HCT116 (cell line): ENCODE measurements at regions not wholly inside any gene's neighbourhood (a gene's known extent, or its start where the extent isn't known, plus 50 kb on each side); places are given as distances from the start of the nearest gene placed in this dataset.

ENCODE experiments used
- ATAC-seq: fragments of 200-7000 bp; cut with Tn5 transposase; 2 replicates; pipeline ENCODE4 v1.9.1; 2020; ENCODE audit warnings: mild to moderate bottlenecking, moderate library complexity
- BruUV-seq: library from RNA; stranded (reverse); fragments of 400-500 nt; replicated peaks from 2 replicates; lab custom pipeline; 2021; lab: Mats Ljungman, UMichigan
- CTCF ChIA-PET: fragments of 300-600 bp; sonication (Branson Sonifier 250); formaldehyde crosslinking; loops from one replicate; lab custom pipeline; 2021; ENCODE audit warnings: antibody characterized with exemption; lab: Charles Lee
- POLR2A ChIA-PET: fragments of 300-600, 350-600 bp; sonication (Branson Sonifier 250); formaldehyde crosslinking; loops from one replicate; lab custom pipeline; 2021; ENCODE audit warnings: antibody characterized with exemption; lab: Charles Lee
- RAD21 ChIA-PET, 2 experiments: fragments of 300-600 bp; sonication (Branson Sonifier 250); formaldehyde crosslinking; loops; one replicate each; lab custom pipeline; 2023; ENCODE audit warnings: low total read pairs in 2 of 2; ENCODE audit not compliant: uncharacterized antibody in 2 of 2, unreplicated experiment in 2 of 2, low non-redundant PET in 1 of 2; lab: Charles Lee
- DNase-seq: peaks from one replicate; pipeline ENCODE4 v3.0.0-alpha.2; 2010; ENCODE audit warnings: low read depth, low spot score
- H2AFZ ChIP-seq: fragments of 200-600 bp; shearing (Covaris generic), sonication (generic); 2 replicates; pipeline ENCODE4 v1.6.1; 2017; ENCODE audit warnings: low read depth, mixed run types, mixed read lengths, antibody characterized with exemption, low read length; ENCODE audit not compliant: poor library complexity, severe bottlenecking
- H3K27ac ChIP-seq: 2 replicates; pipeline ENCODE4 v1.5.1; 2012; ENCODE audit warnings: low read depth, low read length
- H3K27me3 ChIP-seq: fragments of 200-600 bp; sonication (generic); 2 replicates; pipeline ENCODE4 v1.6.1; 2016; ENCODE audit warnings: mixed run types, low read length, mixed read lengths; ENCODE audit not compliant: insufficient read depth
- H3K36me3 ChIP-seq, 2 experiments: fragments of 200-500 bp in 1 of 2; fragments of 200-600 bp in 1 of 2; sonication (Bioruptor generic) in 1 of 2; sonication (generic) in 1 of 2; 2 replicates each; pipeline versions ENCODE4 v1.5.1 to v1.6.1; 2014 to 2016; ENCODE audit warnings: low read length in 2 of 2, inconsistent platforms in 1 of 2, mixed read lengths in 1 of 2, mixed run types in 1 of 2; ENCODE audit not compliant: insufficient read depth in 2 of 2, control insufficient read depth in 1 of 2
- H3K4me1 ChIP-seq, 2 experiments: fragments of 200-600 bp in 1 of 2; sonication (generic) in 1 of 2; 2 replicates each; pipeline versions ENCODE4 v1.5.1 to v1.6.1; 2012 to 2017; ENCODE audit warnings: low read length in 2 of 2, inconsistent platforms in 1 of 2, mild to moderate bottlenecking in 1 of 2, mixed read lengths in 1 of 2, mixed run types in 1 of 2, moderate library complexity in 1 of 2; ENCODE audit not compliant: insufficient read depth in 2 of 2, control insufficient read depth in 1 of 2
- H3K4me2 ChIP-seq: fragments of 200-600 bp; sonication (generic); 2 replicates; pipeline ENCODE4 v1.6.1; 2017; ENCODE audit warnings: mixed run types, low read length, mixed read lengths
- H3K4me3 ChIP-seq, 2 experiments: fragments of 200-600 bp in 1 of 2; sonication (generic) in 1 of 2; replicated peaks in 1 of 2; 2 replicates each; pipeline ENCODE4 v1.5.1; 2011 to 2016; ENCODE audit warnings: low read length in 2 of 2, control low read depth in 1 of 2, low read depth in 1 of 2, mild to moderate bottlenecking in 1 of 2, mixed read lengths in 1 of 2, mixed run types in 1 of 2
- H3K79me2 ChIP-seq: fragments of 200-600 bp; sonication (generic); 2 replicates; pipeline ENCODE4 v1.6.1; 2017; ENCODE audit warnings: mild to moderate bottlenecking, mixed run types, low read length, moderate library complexity, mixed read lengths; ENCODE audit not compliant: insufficient read depth
- H3K9ac ChIP-seq: fragments of 200-600 bp; sonication (generic); 2 replicates; pipeline ENCODE4 v1.6.1; 2016; ENCODE audit warnings: low read length, mixed read lengths
- H3K9me2 ChIP-seq: fragments of 200-600 bp; sonication (generic), shearing (Covaris generic); 2 replicates; pipeline ENCODE4 v1.6.1; 2017; ENCODE audit warnings: mixed run types, mild to moderate bottlenecking, moderate library complexity; ENCODE audit not compliant: insufficient read depth
- H3K9me3 ChIP-seq, 2 experiments: fragments of 200-500 bp in 1 of 2; fragments of 200-600 bp in 1 of 2; sonication (Bioruptor generic) in 1 of 2; sonication (generic) in 1 of 2; 2 replicates each; pipeline ENCODE4 v1.6.1; 2014 to 2017; ENCODE audit warnings: low read length in 2 of 2, mixed read lengths in 2 of 2, inconsistent platforms in 1 of 2, low read depth in 1 of 2, mild to moderate bottlenecking in 1 of 2, mixed run types in 1 of 2, moderate library complexity in 1 of 2; ENCODE audit not compliant: control insufficient read depth in 1 of 2, insufficient read depth in 1 of 2
- H4K20me1 ChIP-seq: fragments of 200-600 bp; sonication (generic), shearing (Covaris generic); 2 replicates; pipeline ENCODE4 v1.6.1; 2017; ENCODE audit warnings: mixed run types, mild to moderate bottlenecking, moderate library complexity; ENCODE audit not compliant: insufficient read depth
- CBX3 ChIP-seq: IDR thresholded peaks from 2 replicates; pipeline ENCODE4 v1.6.1; 2012; ENCODE audit warnings: low read depth
- CEBPB ChIP-seq: IDR thresholded peaks from 2 replicates; pipeline ENCODE4 v1.6.1; 2012; ENCODE audit warnings: low read depth
- EGR1 ChIP-seq: IDR thresholded peaks from 2 replicates; pipeline ENCODE4 v1.6.1; 2012; ENCODE audit warnings: low read depth
- ELF1 ChIP-seq: IDR thresholded peaks from 2 replicates; pipeline ENCODE4 v1.6.1; 2012; ENCODE audit warnings: low read depth, borderline replicate concordance
- EZH2 ChIP-seq: fragments of 200-600 bp; sonication (generic); IDR thresholded peaks from 2 replicates; pipeline ENCODE4 v1.6.1; 2017; ENCODE audit warnings: antibody characterized with exemption, mixed run types
- EZH2phosphoT487 ChIP-seq: fragments of 200-600 bp; IDR thresholded peaks from 2 replicates; pipeline ENCODE4 v1.6.1; 2018; ENCODE audit warnings: antibody characterized with exemption, borderline replicate concordance
- FOSL1 ChIP-seq: IDR thresholded peaks from 2 replicates; pipeline ENCODE4 v1.6.1; 2012; ENCODE audit warnings: low read depth
- JUND ChIP-seq: IDR thresholded peaks from 2 replicates; pipeline ENCODE4 v1.6.1; 2012
- POLR2A ChIP-seq: IDR thresholded peaks from 2 replicates; pipeline ENCODE4 v1.7.0; 2011; ENCODE audit warnings: borderline replicate concordance; ENCODE audit not compliant: insufficient read depth, insufficient read length; ENCODE audit errors: extremely low read depth
- RAD21 ChIP-seq: IDR thresholded peaks from 2 replicates; pipeline ENCODE4 v1.6.1; 2012; ENCODE audit warnings: low read depth, mild to moderate bottlenecking
- SIN3A ChIP-seq: IDR thresholded peaks from 2 replicates; pipeline ENCODE4 v1.6.1; 2012; ENCODE audit warnings: low read depth
- SP1 ChIP-seq: IDR thresholded peaks from 2 replicates; pipeline ENCODE4 v1.6.1; 2012; ENCODE audit warnings: low read depth
- TCF7L2 ChIP-seq: IDR thresholded peaks from 2 replicates; pipeline ENCODE4 v1.7.0; 2011; ENCODE audit warnings: borderline replicate concordance, inconsistent platforms; ENCODE audit not compliant: insufficient read depth, insufficient read length; ENCODE audit errors: extremely low read depth
- ZFX ChIP-seq: fragments of 450-650 bp; IDR thresholded peaks from 2 replicates; pipeline ENCODE4 v1.6.1; 2017
- ZNF274 ChIP-seq: fragments of 200-500 bp; sonication (Bioruptor generic); IDR thresholded peaks from 2 replicates; pipeline ENCODE4 v1.6.1; 2014; ENCODE audit warnings: mild to moderate bottlenecking, low read depth, low read length, inconsistent platforms
- intact Hi-C: fragments of 100-400 bp; cut with micrococcal nuclease; formaldehyde crosslinking; loops from 2 replicates; pipeline ENCODE4 v1.10.0; 2022
- TF ChIP-seq, protein P1 (sequence below): IDR thresholded peaks from 2 replicates; pipeline ENCODE4 v1.6.1; 2011; ENCODE audit warnings: mild to moderate bottlenecking, low read length, moderate library complexity; ENCODE audit not compliant: insufficient replicate concordance; ENCODE audit errors: extremely low read depth
- TF ChIP-seq, protein P2 (sequence below): IDR thresholded peaks from 2 replicates; pipeline ENCODE4 v1.6.1; 2012
- TF ChIP-seq, protein P3 (sequence below), 3 experiments: fragments of 200-600 bp in 1 of 3; sonication (generic) in 1 of 3; IDR thresholded peaks in 2 of 3; conservative IDR thresholded peaks in 1 of 3; 2 replicates each; pipeline ENCODE4 v1.5.1; 2012 to 2017; ENCODE audit warnings: low read depth in 2 of 3, low read length in 2 of 3, antibody characterized with exemption in 1 of 3, borderline replicate concordance in 1 of 3, control low read depth in 1 of 3, mild to moderate bottlenecking in 1 of 3, mixed read lengths in 1 of 3, mixed run types in 1 of 3, moderate library complexity in 1 of 3; ENCODE audit not compliant: insufficient read depth in 1 of 3
- TF ChIP-seq, protein P4 (sequence below): IDR thresholded peaks from 2 replicates; pipeline ENCODE4 v1.6.1; 2012; ENCODE audit warnings: low read depth
- TF ChIP-seq, protein P5 (sequence below): IDR thresholded peaks from 2 replicates; pipeline ENCODE4 v1.6.1; 2012

DNA sequence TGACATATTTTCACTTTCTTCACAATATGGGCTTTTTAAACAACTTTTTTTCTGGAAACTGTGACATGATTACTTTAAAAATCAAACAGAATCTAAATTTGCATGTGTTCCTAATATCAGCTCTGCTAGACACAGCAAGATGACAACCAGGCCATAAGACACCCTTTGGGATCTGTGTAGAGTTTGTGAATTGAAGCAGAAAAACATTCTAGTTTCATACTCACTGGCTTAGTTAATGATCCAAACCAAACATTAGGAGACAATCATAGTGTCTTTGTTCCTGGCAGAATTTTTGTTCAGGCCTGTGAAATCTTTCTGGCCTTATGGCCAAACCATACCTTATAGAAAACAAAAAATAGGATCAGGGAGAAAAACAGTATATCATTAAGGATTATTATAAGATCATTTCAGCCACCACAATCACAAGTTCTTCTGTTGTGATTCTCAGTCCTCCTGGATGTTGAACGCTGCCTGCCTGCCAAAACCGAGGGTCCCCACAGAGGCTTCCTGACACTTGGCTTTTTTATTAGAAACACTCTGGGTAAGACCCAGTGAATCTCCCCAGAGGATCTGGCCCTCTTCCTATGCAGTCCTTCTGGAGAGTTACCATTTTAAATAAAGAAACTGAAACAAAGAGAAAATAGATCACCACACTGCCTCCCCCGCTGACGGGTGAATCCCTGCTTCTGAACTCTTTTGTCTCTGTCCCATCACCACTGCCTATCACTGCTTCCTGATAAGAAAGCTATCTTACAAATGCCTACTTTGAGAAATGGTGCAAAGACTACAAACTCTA is 79.2 kb upstream of the PPP1R3C start:
- Histone ChIP-seq H3K27ac (no peak overlapping the region), H3K4me1 (no peaks in the 10 kb centered on the region), H3K9ac (no peak overlapping the region), H4K20me1 (no peaks in the 10 kb centered on the region), H2AFZ (no peak overlapping the region), H3K36me3 (no peaks in the 10 kb centered on the region), H3K27me3 (no peaks in the 10 kb centered on the region), H3K4me2 (no peak overlapping the region), H3K4me3 (no peak overlapping the region), H3K9me3 (no peaks in the 10 kb centered on the region), H3K9me2 (no peaks in the 10 kb centered on the region), H3K79me2 (no peaks in the 10 kb centered on the region)
- TF ChIP-seq EZH2, result no peak
- TF ChIP-seq FOSL1, result no peak
- TF ChIP-seq, protein P1, sequence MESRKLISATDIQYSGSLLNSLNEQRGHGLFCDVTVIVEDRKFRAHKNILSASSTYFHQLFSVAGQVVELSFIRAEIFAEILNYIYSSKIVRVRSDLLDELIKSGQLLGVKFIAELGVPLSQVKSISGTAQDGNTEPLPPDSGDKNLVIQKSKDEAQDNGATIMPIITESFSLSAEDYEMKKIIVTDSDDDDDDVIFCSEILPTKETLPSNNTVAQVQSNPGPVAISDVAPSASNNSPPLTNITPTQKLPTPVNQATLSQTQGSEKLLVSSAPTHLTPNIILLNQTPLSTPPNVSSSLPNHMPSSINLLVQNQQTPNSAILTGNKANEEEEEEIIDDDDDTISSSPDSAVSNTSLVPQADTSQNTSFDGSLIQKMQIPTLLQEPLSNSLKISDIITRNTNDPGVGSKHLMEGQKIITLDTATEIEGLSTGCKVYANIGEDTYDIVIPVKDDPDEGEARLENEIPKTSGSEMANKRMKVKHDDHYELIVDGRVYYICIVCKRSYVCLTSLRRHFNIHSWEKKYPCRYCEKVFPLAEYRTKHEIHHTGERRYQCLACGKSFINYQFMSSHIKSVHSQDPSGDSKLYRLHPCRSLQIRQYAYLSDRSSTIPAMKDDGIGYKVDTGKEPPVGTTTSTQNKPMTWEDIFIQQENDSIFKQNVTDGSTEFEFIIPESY, result no peak
- no peak for TF ChIP-seq CBX3
- TF ChIP-seq POLR2A, result no peak
- no peak for TF ChIP-seq TCF7L2
- no peak for TF ChIP-seq ZFX
- no peak for TF ChIP-seq SP1
- TF ChIP-seq, protein P2, sequence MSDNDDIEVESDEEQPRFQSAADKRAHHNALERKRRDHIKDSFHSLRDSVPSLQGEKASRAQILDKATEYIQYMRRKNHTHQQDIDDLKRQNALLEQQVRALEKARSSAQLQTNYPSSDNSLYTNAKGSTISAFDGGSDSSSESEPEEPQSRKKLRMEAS, result no peak
- no peak for TF ChIP-seq CEBPB
- TF ChIP-seq, protein P3, sequence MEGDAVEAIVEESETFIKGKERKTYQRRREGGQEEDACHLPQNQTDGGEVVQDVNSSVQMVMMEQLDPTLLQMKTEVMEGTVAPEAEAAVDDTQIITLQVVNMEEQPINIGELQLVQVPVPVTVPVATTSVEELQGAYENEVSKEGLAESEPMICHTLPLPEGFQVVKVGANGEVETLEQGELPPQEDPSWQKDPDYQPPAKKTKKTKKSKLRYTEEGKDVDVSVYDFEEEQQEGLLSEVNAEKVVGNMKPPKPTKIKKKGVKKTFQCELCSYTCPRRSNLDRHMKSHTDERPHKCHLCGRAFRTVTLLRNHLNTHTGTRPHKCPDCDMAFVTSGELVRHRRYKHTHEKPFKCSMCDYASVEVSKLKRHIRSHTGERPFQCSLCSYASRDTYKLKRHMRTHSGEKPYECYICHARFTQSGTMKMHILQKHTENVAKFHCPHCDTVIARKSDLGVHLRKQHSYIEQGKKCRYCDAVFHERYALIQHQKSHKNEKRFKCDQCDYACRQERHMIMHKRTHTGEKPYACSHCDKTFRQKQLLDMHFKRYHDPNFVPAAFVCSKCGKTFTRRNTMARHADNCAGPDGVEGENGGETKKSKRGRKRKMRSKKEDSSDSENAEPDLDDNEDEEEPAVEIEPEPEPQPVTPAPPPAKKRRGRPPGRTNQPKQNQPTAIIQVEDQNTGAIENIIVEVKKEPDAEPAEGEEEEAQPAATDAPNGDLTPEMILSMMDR (IDR thresholded peaks at IDR 0.05 in 2 of 3, conservative IDR thresholded peaks at IDR 0.05 in 1 of 3; ENCODE audit: borderline replicate concordance in 1 of 3, insufficient read depth in 1 of 3, low read depth in 2 of 3, low read length in 2 of 3), result no peak
- TF ChIP-seq RAD21, result no peak
- TF ChIP-seq EZH2phosphoT487, result no peak
- TF ChIP-seq, protein P4, sequence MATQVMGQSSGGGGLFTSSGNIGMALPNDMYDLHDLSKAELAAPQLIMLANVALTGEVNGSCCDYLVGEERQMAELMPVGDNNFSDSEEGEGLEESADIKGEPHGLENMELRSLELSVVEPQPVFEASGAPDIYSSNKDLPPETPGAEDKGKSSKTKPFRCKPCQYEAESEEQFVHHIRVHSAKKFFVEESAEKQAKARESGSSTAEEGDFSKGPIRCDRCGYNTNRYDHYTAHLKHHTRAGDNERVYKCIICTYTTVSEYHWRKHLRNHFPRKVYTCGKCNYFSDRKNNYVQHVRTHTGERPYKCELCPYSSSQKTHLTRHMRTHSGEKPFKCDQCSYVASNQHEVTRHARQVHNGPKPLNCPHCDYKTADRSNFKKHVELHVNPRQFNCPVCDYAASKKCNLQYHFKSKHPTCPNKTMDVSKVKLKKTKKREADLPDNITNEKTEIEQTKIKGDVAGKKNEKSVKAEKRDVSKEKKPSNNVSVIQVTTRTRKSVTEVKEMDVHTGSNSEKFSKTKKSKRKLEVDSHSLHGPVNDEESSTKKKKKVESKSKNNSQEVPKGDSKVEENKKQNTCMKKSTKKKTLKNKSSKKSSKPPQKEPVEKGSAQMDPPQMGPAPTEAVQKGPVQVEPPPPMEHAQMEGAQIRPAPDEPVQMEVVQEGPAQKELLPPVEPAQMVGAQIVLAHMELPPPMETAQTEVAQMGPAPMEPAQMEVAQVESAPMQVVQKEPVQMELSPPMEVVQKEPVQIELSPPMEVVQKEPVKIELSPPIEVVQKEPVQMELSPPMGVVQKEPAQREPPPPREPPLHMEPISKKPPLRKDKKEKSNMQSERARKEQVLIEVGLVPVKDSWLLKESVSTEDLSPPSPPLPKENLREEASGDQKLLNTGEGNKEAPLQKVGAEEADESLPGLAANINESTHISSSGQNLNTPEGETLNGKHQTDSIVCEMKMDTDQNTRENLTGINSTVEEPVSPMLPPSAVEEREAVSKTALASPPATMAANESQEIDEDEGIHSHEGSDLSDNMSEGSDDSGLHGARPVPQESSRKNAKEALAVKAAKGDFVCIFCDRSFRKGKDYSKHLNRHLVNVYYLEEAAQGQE, result no peak
- TF ChIP-seq, protein P5, sequence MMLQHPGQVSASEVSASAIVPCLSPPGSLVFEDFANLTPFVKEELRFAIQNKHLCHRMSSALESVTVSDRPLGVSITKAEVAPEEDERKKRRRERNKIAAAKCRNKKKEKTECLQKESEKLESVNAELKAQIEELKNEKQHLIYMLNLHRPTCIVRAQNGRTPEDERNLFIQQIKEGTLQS, result no peak
- no peak for TF ChIP-seq JUND
- no peak for TF ChIP-seq SIN3A
- no peak for TF ChIP-seq ELF1
- TF ChIP-seq ZNF274, result no peak
- TF ChIP-seq EGR1, result no peak
- no peak for ATAC-seq
- intact Hi-C loops, result no loop called here
- ChIA-PET POLR2A (no interaction called here), CTCF (no interaction called here), RAD21 (no interaction called here)
- no TSS peak for BruUV-seq
- no peak for DNase-seq
